Nephron (organoid): ENCODE measurements at regions not wholly inside any gene's neighbourhood (a gene's known extent, or its start where the extent isn't known, plus 50 kb on each side); places are given as distances from the start of the nearest gene placed in this dataset.

Source experiments
- H3K27ac Mint-ChIP-seq, 3 experiments: 2 replicates each; pipeline ENCODE4 v1.8.0; 2020; ENCODE audit warnings: mixed read lengths in 3 of 3, mild to moderate bottlenecking in 2 of 3, moderate library complexity in 1 of 3
- H3K27me3 Mint-ChIP-seq: 2 replicates; pipeline ENCODE4 v1.8.0; 2021; ENCODE audit warnings: low read depth, mild to moderate bottlenecking, moderate library complexity, mixed read lengths
- H3K36me3 Mint-ChIP-seq: 2 replicates; pipeline ENCODE4 v1.8.0; 2020; ENCODE audit warnings: low read depth, mixed read lengths
- H3K4me1 Mint-ChIP-seq: 2 replicates; pipeline ENCODE4 v1.8.0; 2020; ENCODE audit warnings: mixed read lengths
- H3K4me3 Mint-ChIP-seq, 3 experiments: 2 replicates each; pipeline ENCODE4 v1.8.0; 2020; ENCODE audit warnings: mild to moderate bottlenecking in 3 of 3, mixed read lengths in 3 of 3, moderate library complexity in 2 of 3
- H3K9me3 Mint-ChIP-seq: 2 replicates; pipeline ENCODE4 v1.8.0; 2020; ENCODE audit warnings: mixed read lengths
- CTCF ChIP-seq, 3 experiments: fragments of 200-600 bp; sonication (generic); IDR thresholded peaks; one replicate each; pipeline ENCODE4 v1.5.0; 2021; ENCODE audit warnings: antibody characterized with exemption in 3 of 3; ENCODE audit not compliant: unreplicated experiment in 3 of 3

DNA sequence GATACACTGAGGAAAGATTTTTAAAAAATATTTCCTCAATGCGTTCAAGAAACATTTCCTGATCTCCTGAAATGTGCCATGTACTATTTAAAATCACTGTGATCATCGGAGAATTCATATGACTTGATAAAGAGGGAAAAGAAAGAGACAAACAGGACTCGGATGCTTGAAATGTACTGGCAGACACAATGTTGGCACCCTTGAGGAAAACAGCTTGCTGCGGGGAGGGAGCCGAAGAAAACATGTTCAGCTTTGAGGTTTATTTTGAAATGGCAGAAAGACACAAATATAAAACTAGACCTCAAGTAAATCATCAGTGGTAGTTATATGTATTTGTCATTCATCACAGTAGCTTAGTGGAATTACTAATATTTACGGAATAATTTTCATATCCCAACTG, 100.9 kb upstream of the BRINP3 start:
- no peaks in the 10 kb centered on the region for H3K27me3 Mint-ChIP-seq
- no peak for TF ChIP-seq CTCF (IDR thresholded peaks at IDR 0.05; ENCODE audit: unreplicated experiment in 3 of 3)
- no peaks in the 10 kb centered on the region for H3K4me1 Mint-ChIP-seq
- H3K27ac Mint-ChIP-seq = peak overlapping the region in 1 of 3 experiments; percentile 8
- H3K4me3 Mint-ChIP-seq = no peak overlapping the region
- H3K9me3 Mint-ChIP-seq = no peaks in the 10 kb centered on the region
- H3K36me3 Mint-ChIP-seq = no peaks in the 10 kb centered on the region

DNA sequence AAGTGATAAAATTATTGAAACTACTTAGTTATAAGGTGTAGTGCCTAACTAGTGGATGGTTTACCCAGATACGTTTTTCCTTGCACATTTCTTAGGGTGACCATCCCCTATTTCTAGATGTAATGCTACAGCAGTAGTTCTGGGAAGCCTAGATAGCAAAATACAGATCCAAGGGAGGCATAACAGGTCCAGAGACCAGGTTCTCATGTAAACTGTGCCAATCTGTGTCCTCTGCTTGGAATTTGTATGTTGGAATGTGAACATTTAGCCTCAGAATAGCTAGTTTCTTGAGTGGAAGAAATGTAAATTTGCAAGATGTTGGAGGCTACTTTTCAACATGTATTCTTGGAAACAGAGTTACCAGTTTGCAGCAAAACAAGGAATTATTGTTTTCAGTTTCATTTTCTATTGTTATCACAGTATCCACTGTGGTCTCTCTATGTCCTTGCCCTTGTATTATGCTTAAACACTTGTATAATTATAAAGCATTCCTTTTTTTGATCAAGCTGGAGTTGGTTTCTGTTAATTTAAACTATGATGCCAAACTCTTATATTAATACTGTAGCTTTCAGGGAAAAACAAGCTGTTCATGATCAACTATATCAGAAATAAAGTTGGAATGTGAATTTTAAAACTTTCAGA, 102.0 kb upstream of the BRINP3 start:
- Mint-ChIP-seq H3K4me3 (no peak overlapping the region), H3K4me1 (no peaks in the 10 kb centered on the region), H3K9me3 (no peaks in the 10 kb centered on the region), H3K27ac (no peak overlapping the region), H3K27me3 (no peaks in the 10 kb centered on the region), H3K36me3 (no peaks in the 10 kb centered on the region)
- TF ChIP-seq CTCF (IDR thresholded peaks at IDR 0.05; ENCODE audit: unreplicated experiment in 3 of 3) = no peak

DNA sequence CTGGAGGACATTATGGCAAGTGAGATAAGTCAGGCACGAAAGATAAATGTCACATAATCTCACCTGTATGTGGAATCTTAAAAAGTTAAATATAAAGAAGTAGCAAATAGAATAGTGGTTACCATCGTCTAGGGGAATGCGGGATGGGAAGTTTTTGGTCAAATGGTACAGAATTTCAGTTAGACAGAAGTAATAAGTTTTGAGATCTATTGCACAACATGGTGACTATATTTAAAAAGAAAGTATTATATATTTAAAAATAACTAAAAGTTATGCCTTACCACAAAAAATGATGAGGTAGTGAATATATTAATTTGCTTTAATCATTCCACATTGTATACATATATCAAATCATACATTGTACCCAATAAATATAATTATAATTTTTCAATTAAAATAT, 106.2 kb upstream of the BRINP3 start:
- Mint-ChIP-seq H3K27me3 (no peaks in the 10 kb centered on the region), H3K4me1 (no peaks in the 10 kb centered on the region), H3K4me3 (no peak overlapping the region), H3K36me3 (no peaks in the 10 kb centered on the region), H3K9me3 (no peaks in the 10 kb centered on the region), H3K27ac (no peak overlapping the region)
- no peak for TF ChIP-seq CTCF (IDR thresholded peaks at IDR 0.05; ENCODE audit: unreplicated experiment in 3 of 3)

DNA sequence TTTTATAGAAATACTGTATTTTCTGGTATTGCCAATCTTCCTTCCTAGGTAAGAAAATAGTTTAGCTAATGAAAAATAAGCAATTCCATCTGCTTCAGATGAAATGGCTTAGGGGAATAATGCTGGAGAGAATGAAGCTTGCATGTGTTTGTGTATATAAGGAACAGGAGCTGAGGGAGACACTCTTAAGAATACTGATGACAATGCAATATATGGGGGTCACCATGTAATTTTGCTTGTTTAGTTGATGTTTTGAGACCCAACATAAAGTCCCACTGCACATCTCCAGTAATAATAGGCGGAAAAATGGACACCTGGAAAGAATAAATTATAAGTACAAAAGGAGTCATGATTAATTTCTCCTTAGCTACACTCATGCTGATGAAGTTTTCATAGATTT, 110.8 kb upstream of the BRINP3 start:
- H3K4me1 Mint-ChIP-seq = no peaks in the 10 kb centered on the region
- no peaks in the 10 kb centered on the region for H3K36me3 Mint-ChIP-seq
- no peaks in the 10 kb centered on the region for H3K9me3 Mint-ChIP-seq
- peaks cover 4% of the 10 kb centered on the region for H3K27me3 Mint-ChIP-seq
- H3K27ac Mint-ChIP-seq = no peak overlapping the region
- no peak for TF ChIP-seq CTCF (IDR thresholded peaks at IDR 0.05; ENCODE audit: unreplicated experiment in 3 of 3)
- no peak overlapping the region for H3K4me3 Mint-ChIP-seq

- Mint-ChIP-seq H3K27ac (no peak overlapping the region), H3K4me1 (no peaks in the 10 kb centered on the region), H3K27me3 (peaks cover 4% of the 10 kb centered on the region), H3K36me3 (no peaks in the 10 kb centered on the region), H3K9me3 (no peaks in the 10 kb centered on the region), H3K4me3 (no peak overlapping the region)
- no peak for TF ChIP-seq CTCF (IDR thresholded peaks at IDR 0.05; ENCODE audit: unreplicated experiment in 3 of 3)
Observed at GRCh38 chr1:190595438-190595837, 117.8 kb upstream of the BRINP3 start.

GRCh38 chr1:190597294-190597693, 119.6 kb upstream of the BRINP3 start:
- H3K27ac Mint-ChIP-seq = no peak overlapping the region
- H3K4me1 Mint-ChIP-seq = no peaks in the 10 kb centered on the region
- H3K36me3 Mint-ChIP-seq = no peaks in the 10 kb centered on the region
- no peaks in the 10 kb centered on the region for H3K9me3 Mint-ChIP-seq
- no peak for TF ChIP-seq CTCF (IDR thresholded peaks at IDR 0.05; ENCODE audit: unreplicated experiment in 3 of 3)
- no peak overlapping the region for H3K4me3 Mint-ChIP-seq
- H3K27me3 Mint-ChIP-seq = peaks cover 4% of the 10 kb centered on the region
